IMR-90 (cell line): ENCODE measurements at regions not wholly inside any gene's neighbourhood (a gene's known extent, or its start where the extent isn't known, plus 50 kb on each side); places are given as distances from the start of the nearest gene placed in this dataset.

Experiments
- ATAC-seq: fragments of 200-7000 bp; cut with Tn5 transposase; 2 replicates; pipeline ENCODE4 v1.9.1; 2020; ENCODE audit warnings: low read depth, mild to moderate bottlenecking, moderate library complexity
- BruUV-seq: library from RNA; stranded (reverse); fragments of 400-500 nt; replicated peaks from 2 replicates; lab custom pipeline; 2021; lab: Mats Ljungman, UMichigan
- CTCF ChIA-PET: fragments of 300-600 bp; formaldehyde crosslinking; extraction: SDS; loops from one replicate; lab custom pipeline; 2021; ENCODE audit warnings: antibody characterized with exemption; lab: Yijun Ruan, JAX
- POLR2A ChIA-PET: fragments of 300-600 bp; sonication (Branson Sonifier 250); formaldehyde crosslinking; loops from one replicate; lab custom pipeline; 2022; ENCODE audit warnings: antibody characterized with exemption; ENCODE audit not compliant: unreplicated experiment; lab: Charles Lee
- DNase-seq: peaks from one replicate; pipeline ENCODE4 v3.0.0; 2013
- H2AFZ ChIP-seq: replicated peaks from 2 replicates; pipeline ENCODE3; 2013; ENCODE audit warnings: low read length, mild to moderate bottlenecking; ENCODE audit not compliant: poor library complexity
- H2AK5ac ChIP-seq: 2 replicates; pipeline ENCODE4 v1.6.1; 2013; ENCODE audit warnings: low read depth, low read length, inconsistent platforms
- H2AK9ac ChIP-seq: replicated peaks from 2 replicates; pipeline ENCODE3; 2013; ENCODE audit warnings: mild to moderate bottlenecking, low read depth, low read length, moderate library complexity; ENCODE audit not compliant: poor library complexity
- H2BK120ac ChIP-seq: 2 replicates; pipeline ENCODE4 v1.6.1; 2013; ENCODE audit warnings: low read depth, low read length, inconsistent platforms
- H2BK15ac ChIP-seq: 3 replicates; pipeline ENCODE4 v1.6.1; 2013; ENCODE audit warnings: low read depth, low read length, inconsistent platforms
- H2BK20ac ChIP-seq: 2 replicates; pipeline ENCODE4 v1.6.1; 2013; ENCODE audit warnings: low read depth, mild to moderate bottlenecking, inconsistent platforms, low read length, moderate library complexity
- H2BK5ac ChIP-seq: 2 replicates; pipeline ENCODE4 v1.6.1; 2013; ENCODE audit warnings: mild to moderate bottlenecking, low read depth, low read length, inconsistent platforms; ENCODE audit not compliant: poor library complexity, severe bottlenecking
- H3K14ac ChIP-seq: replicated peaks from 2 replicates; pipeline ENCODE4 v1.6.1; 2013; ENCODE audit warnings: low read depth, low read length, inconsistent platforms
- H3K18ac ChIP-seq: 2 replicates; pipeline ENCODE4 v1.6.1; 2013; ENCODE audit warnings: low read depth, low read length, control low read depth
- H3K23ac ChIP-seq: 2 replicates; pipeline ENCODE4 v1.6.1; 2013; ENCODE audit warnings: low read depth, low read length, inconsistent platforms
- H3K27ac ChIP-seq: 2 replicates; pipeline ENCODE4 v1.5.1; 2013; ENCODE audit warnings: mild to moderate bottlenecking, control low read depth, low read length; ENCODE audit not compliant: insufficient read depth
- H3K27me3 ChIP-seq: 2 replicates; pipeline ENCODE4 v1.6.1; 2013; ENCODE audit warnings: low read length; ENCODE audit not compliant: control insufficient read depth, insufficient read depth
- H3K36me3 ChIP-seq: 2 replicates; pipeline ENCODE4 v1.6.1; 2013; ENCODE audit warnings: low read length, mixed read lengths; ENCODE audit not compliant: control insufficient read depth, insufficient read depth
- H3K4ac ChIP-seq: 2 replicates; pipeline ENCODE4 v1.6.1; 2013; ENCODE audit warnings: low read depth, low read length, inconsistent platforms
- H3K4me1 ChIP-seq: 2 replicates; pipeline ENCODE4 v1.6.1; 2013; ENCODE audit warnings: low read length, mixed read lengths; ENCODE audit not compliant: control insufficient read depth, insufficient read depth
- H3K4me2 ChIP-seq: 2 replicates; pipeline ENCODE4 v1.6.1; 2013; ENCODE audit warnings: low read depth, mild to moderate bottlenecking, control low read depth, low read length, moderate library complexity
- H3K4me3 ChIP-seq: 2 replicates; pipeline ENCODE4 v1.5.1; 2013; ENCODE audit warnings: low read depth, mild to moderate bottlenecking, control low read depth, low read length, moderate library complexity; ENCODE audit not compliant: insufficient read depth
- H3K56ac ChIP-seq: 2 replicates; pipeline ENCODE4 v1.6.1; 2013; ENCODE audit warnings: low read length, inconsistent platforms; ENCODE audit not compliant: insufficient read depth; ENCODE audit errors: extremely low read depth
- H3K79me1 ChIP-seq, 2 experiments: 2 replicates each; pipeline ENCODE4 v1.6.1; 2013; ENCODE audit warnings: low read length in 2 of 2, inconsistent platforms in 1 of 2, low read depth in 1 of 2
- H3K9ac ChIP-seq: 2 replicates; pipeline ENCODE4 v1.6.1; 2013; ENCODE audit warnings: low read depth, low read length, control low read depth
- H3K9me1 ChIP-seq: 2 replicates; pipeline ENCODE4 v1.6.1; 2013; ENCODE audit warnings: low read length, inconsistent platforms; ENCODE audit not compliant: insufficient read depth
- H3K9me3 ChIP-seq: 2 replicates; pipeline ENCODE4 v1.6.1; 2013; ENCODE audit warnings: low read length; ENCODE audit not compliant: control insufficient read depth, insufficient read depth
- H4K20me1 ChIP-seq: 2 replicates; pipeline ENCODE4 v1.6.1; 2013; ENCODE audit warnings: low read length, inconsistent platforms; ENCODE audit not compliant: insufficient read depth
- H4K5ac ChIP-seq: 2 replicates; pipeline ENCODE4 v1.6.1; 2013; ENCODE audit warnings: mild to moderate bottlenecking, low read depth, low read length, control low read depth
- H4K8ac ChIP-seq, 2 experiments: 2 replicates each; pipeline ENCODE4 v1.6.1; 2013; ENCODE audit warnings: low read depth in 2 of 2, low read length in 2 of 2, control low read depth in 1 of 2, inconsistent platforms in 1 of 2
- H4K91ac ChIP-seq: 2 replicates; pipeline ENCODE4 v1.6.1; 2013; ENCODE audit warnings: low read depth, low read length, inconsistent platforms; ENCODE audit not compliant: insufficient read depth
- CEBPB ChIP-seq: IDR thresholded peaks from 2 replicates; pipeline ENCODE4 v1.6.1; 2012; ENCODE audit warnings: low read depth, low read length, improper control_type of control experiment
- CHD1 ChIP-seq: IDR thresholded peaks from 2 replicates; pipeline ENCODE4 v1.6.1; 2012; ENCODE audit warnings: low read depth, low read length, improper control_type of control experiment
- CTCF ChIP-seq: conservative IDR thresholded peaks from 2 replicates; pipeline ENCODE4 v1.5.1; 2012; ENCODE audit warnings: mild to moderate bottlenecking, low read depth, low read length, improper control_type of control experiment
- ELK1 ChIP-seq: fragments of 150-350 bp; IDR thresholded peaks from 2 replicates; pipeline ENCODE4 v1.6.1; 2016; ENCODE audit warnings: low read depth, mild to moderate bottlenecking, low read length, moderate library complexity, borderline replicate concordance
- FOS ChIP-seq: fragments of 150-350 bp; IDR thresholded peaks from 2 replicates; pipeline ENCODE4 v1.6.1; 2016; ENCODE audit warnings: low read depth, low read length
- MAFK ChIP-seq: IDR thresholded peaks from 2 replicates; pipeline ENCODE4 v1.6.1; 2012; ENCODE audit warnings: low read depth, low read length, improper control_type of control experiment
- MAZ ChIP-seq: IDR thresholded peaks from 2 replicates; pipeline ENCODE4 v1.6.1; 2012; ENCODE audit warnings: low read depth, mild to moderate bottlenecking, low read length, improper control_type of control experiment, moderate library complexity, borderline replicate concordance
- NFE2L2 ChIP-seq: fragments of 150-350 bp; IDR thresholded peaks from 2 replicates; pipeline ENCODE4 v1.6.1; 2016; ENCODE audit warnings: low read depth, mild to moderate bottlenecking, low read length
- RCOR1 ChIP-seq: IDR thresholded peaks from 2 replicates; pipeline ENCODE4 v1.6.1; 2012; ENCODE audit warnings: mild to moderate bottlenecking, low read length, improper control_type of control experiment; ENCODE audit not compliant: insufficient replicate concordance
- RFX5 ChIP-seq: IDR thresholded peaks from 2 replicates; pipeline ENCODE4 v1.8.0; 2012; ENCODE audit warnings: low read depth, mild to moderate bottlenecking, low read length, moderate library complexity
- WGBS, 2 experiments: methylation state at CpG; one replicate each; pipeline versions ENCODE4 v1.1.5 to v1.1.7; 2013; ENCODE audit warnings: missing lambda C conversion rate in 2 of 2; ENCODE audit not compliant: insufficient read length in 1 of 2; ENCODE audit errors: extremely low coverage in 2 of 2; 5-methylcytosine and 5-hydroxymethylcytosine counted together
- dilution Hi-C: fragments of 300-500 bp; cut with HindIII; formaldehyde crosslinking; loops from one replicate; pipeline ENCODE4 v1.14.3; 2018; ENCODE audit warnings: low sequenced_read_pairs; ENCODE audit not compliant: unreplicated experiment
- in situ Hi-C: fragments of 300-500 bp; cut with MboI; formaldehyde crosslinking; loops from 3 replicates; pipeline ENCODE4 v1.14.3; 2019; ENCODE audit warnings: low sequenced_read_pairs, inconsistent platforms, mixed read lengths
- intact Hi-C: fragments of 100-400 bp; cut with micrococcal nuclease; formaldehyde crosslinking; loops from 2 replicates; pipeline ENCODE4 v1.10.0; 2022
- TF ChIP-seq, protein P1 (sequence below): fragments of 150-350 bp; IDR thresholded peaks from 2 replicates; pipeline ENCODE4 v1.6.1; 2017; ENCODE audit warnings: mild to moderate bottlenecking, antibody characterized with exemption, low read length, low read depth

DNA sequence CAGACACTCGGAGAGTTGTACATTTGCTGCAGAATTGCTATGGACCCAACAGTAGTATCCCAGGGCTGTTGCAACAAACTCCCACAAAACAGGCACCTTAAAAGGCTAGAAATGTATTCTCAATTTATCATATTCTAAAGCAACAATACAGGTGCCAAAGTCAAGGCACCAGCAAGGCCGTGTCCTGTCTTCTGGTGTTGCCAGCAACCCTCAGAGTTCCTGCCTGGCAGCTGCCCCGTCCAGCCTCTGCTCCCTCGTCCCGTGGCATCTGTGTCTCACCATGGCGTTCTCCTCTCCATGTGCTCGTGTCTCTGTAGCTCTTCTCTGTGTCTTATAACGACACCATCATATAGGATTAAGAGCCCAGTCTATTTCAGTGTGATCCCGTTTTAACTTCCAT lies 67.7 kb upstream of the ARGLU1 start:
- ATAC-seq, result no peak
- H2BK120ac ChIP-seq, result no peak overlapping the region
- no peak for TF ChIP-seq FOS
- TF ChIP-seq, protein P1, sequence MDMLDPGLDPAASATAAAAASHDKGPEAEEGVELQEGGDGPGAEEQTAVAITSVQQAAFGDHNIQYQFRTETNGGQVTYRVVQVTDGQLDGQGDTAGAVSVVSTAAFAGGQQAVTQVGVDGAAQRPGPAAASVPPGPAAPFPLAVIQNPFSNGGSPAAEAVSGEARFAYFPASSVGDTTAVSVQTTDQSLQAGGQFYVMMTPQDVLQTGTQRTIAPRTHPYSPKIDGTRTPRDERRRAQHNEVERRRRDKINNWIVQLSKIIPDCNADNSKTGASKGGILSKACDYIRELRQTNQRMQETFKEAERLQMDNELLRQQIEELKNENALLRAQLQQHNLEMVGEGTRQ, result no peak
- TF ChIP-seq ELK1, result no peak
- TF ChIP-seq CEBPB, result no peak
- no peak for TF ChIP-seq RCOR1
- no peak for TF ChIP-seq MAZ
- TF ChIP-seq MAFK, result no peak
- TF ChIP-seq NFE2L2, result no peak
- TF ChIP-seq CTCF, result no peak
- TF ChIP-seq CHD1, result no peak
- TF ChIP-seq RFX5, result no peak
- no peak overlapping the region for H4K8ac ChIP-seq
- no peaks in the 10 kb centered on the region for H3K9me1 ChIP-seq
- H3K18ac ChIP-seq, result no peak overlapping the region
- no peak overlapping the region for H3K4me2 ChIP-seq
- H3K23ac ChIP-seq, result no peak overlapping the region
- no peak overlapping the region for H3K4ac ChIP-seq
- ChIA-PET CTCF (no interaction called here), POLR2A (no interaction called here)
- H4K5ac ChIP-seq, result no peak overlapping the region
- H3K27me3 ChIP-seq, result peaks cover 5% of the 10 kb centered on the region; the same call in 1 of the 2 replicates
- H2AFZ ChIP-seq, result no peak overlapping the region
- BruUV-seq, result no TSS peak
- no peak overlapping the region for H2AK5ac ChIP-seq
- intact Hi-C loops, result no loop called here
- H3K79me1 ChIP-seq, result no peaks in the 10 kb centered on the region
- dilution Hi-C loops, result no loop called here
- no peak overlapping the region for H2BK5ac ChIP-seq
- no peak overlapping the region for H2AK9ac ChIP-seq
- in situ Hi-C loops, result no loop called here
- H2BK15ac ChIP-seq, result no peak overlapping the region
- no peak overlapping the region for H2BK20ac ChIP-seq
- H3K4me3 ChIP-seq, result no peak overlapping the region
- no peak for DNase-seq
- no peaks in the 10 kb centered on the region for H3K36me3 ChIP-seq
- H4K91ac ChIP-seq, result no peak overlapping the region
- H3K4me1 ChIP-seq, result no peaks in the 10 kb centered on the region
- no peak overlapping the region for H3K9ac ChIP-seq
- no peak overlapping the region for H3K14ac ChIP-seq
- 81% methylated on average over 7 of the region's 9 CpGs; no CpG with 5 or more reads in 1 of the 2 experiments for WGBS, 2 experiments
- no peak overlapping the region for H3K27ac ChIP-seq
- H3K56ac ChIP-seq, result no peak overlapping the region
- H4K20me1 ChIP-seq, result no peaks in the 10 kb centered on the region
- H3K9me3 ChIP-seq, result no peaks in the 10 kb centered on the region
